OCI-LY3 (cell line): ENCODE measurements at regions not wholly inside any gene's neighbourhood (a gene's known extent, or its start where the extent isn't known, plus 50 kb on each side); places are given as distances from the start of the nearest gene placed in this dataset.

Experiments used
- H2AFZ ChIP-seq: fragments of 200-600, 300-600 bp; shearing (Covaris generic); 2 replicates; pipeline ENCODE4 v1.6.0; 2014; ENCODE audit warnings: antibody characterized with exemption, low read depth, low read length
- H3K27ac ChIP-seq: fragments of 200-600, 300-600 bp; sonication (generic); 2 replicates; pipeline ENCODE4 v1.5.1; 2014; ENCODE audit warnings: mild to moderate bottlenecking, low read length, moderate library complexity, mixed read lengths
- H3K27me3 ChIP-seq: fragments of 200-600, 300-600 bp; sonication (generic); 2 replicates; pipeline ENCODE4 v1.6.1; 2014; ENCODE audit warnings: low read depth, low read length, mixed read lengths
- H3K36me3 ChIP-seq: fragments of 200-600, 300-600 bp; sonication (generic); replicated peaks from 2 replicates; pipeline ENCODE3; 2014; ENCODE audit warnings: low read depth, low read length, mixed read lengths
- H3K4me1 ChIP-seq: fragments of 300-600, 200-600 bp; sonication (generic); 2 replicates; pipeline ENCODE4 v1.6.1; 2014; ENCODE audit warnings: low read length, mixed read lengths
- H3K4me2 ChIP-seq: fragments of 200-600, 300-600 bp; sonication (generic); 2 replicates; pipeline ENCODE4 v1.6.1; 2014; ENCODE audit warnings: low read length, mixed read lengths
- H3K4me3 ChIP-seq: fragments of 300-600, 200-600 bp; sonication (generic); 2 replicates; pipeline ENCODE4 v1.5.1; 2014; ENCODE audit warnings: antibody characterized with exemption, mild to moderate bottlenecking, low read length, moderate library complexity
- H3K79me2 ChIP-seq: fragments of 300-600, 200-600 bp; shearing (Covaris generic); 2 replicates; pipeline ENCODE4 v1.6.1; 2014; ENCODE audit warnings: mild to moderate bottlenecking, low read length, mixed read lengths
- H3K9ac ChIP-seq: fragments of 300-600, 200-600 bp; shearing (Covaris generic); 2 replicates; pipeline ENCODE4 v1.6.0; 2014; ENCODE audit warnings: mild to moderate bottlenecking, low read length, moderate library complexity
- H3K9me3 ChIP-seq: fragments of 200-600, 300-600 bp; shearing (Covaris generic); 2 replicates; pipeline ENCODE4 v1.6.1; 2014; ENCODE audit warnings: low read length, mixed read lengths; ENCODE audit not compliant: insufficient read depth
- H4K20me1 ChIP-seq: fragments of 200-600, 300-600 bp; sonication (generic); 2 replicates; pipeline ENCODE4 v1.6.1; 2016; ENCODE audit warnings: low read length, mixed read lengths; ENCODE audit not compliant: insufficient read depth
- CTCF ChIP-seq: fragments of 200-600, 300-600 bp; sonication (generic); IDR thresholded peaks from 2 replicates; pipeline ENCODE4 v1.5.1; 2014; ENCODE audit warnings: antibody characterized with exemption, low read length, low read depth
- EZH2phosphoT487 ChIP-seq: fragments of 200-600 bp; shearing (Covaris generic); IDR thresholded peaks from 2 replicates; pipeline ENCODE4 v1.6.1; 2018; ENCODE audit warnings: antibody characterized with exemption, mixed run types, low read depth

GRCh38 chr18:8503248-8503647, 106.0 kb upstream of the RAB12 start:
- H3K9ac ChIP-seq, result no peak overlapping the region
- peaks cover 10% of the 10 kb centered on the region for H3K27me3 ChIP-seq
- no peak for TF ChIP-seq CTCF
- TF ChIP-seq EZH2phosphoT487, result no peak
- no peak overlapping the region for H3K4me3 ChIP-seq
- no peaks in the 10 kb centered on the region for H3K4me1 ChIP-seq
- H3K27ac ChIP-seq, result no peak overlapping the region
- H2AFZ ChIP-seq, result no peak overlapping the region
- no peak overlapping the region for H3K4me2 ChIP-seq
- no peaks in the 10 kb centered on the region for H3K79me2 ChIP-seq
- H3K36me3 ChIP-seq, result no peaks in the 10 kb centered on the region
- no peaks in the 10 kb centered on the region for H4K20me1 ChIP-seq
- H3K9me3 ChIP-seq, result no peaks in the 10 kb centered on the region

GRCh38 chr18:8504424-8504823, 104.8 kb upstream of the RAB12 start:
- no peaks in the 10 kb centered on the region for H3K4me1 ChIP-seq

GRCh38 chr18:8504880-8505435, 104.3 kb upstream of the RAB12 start:
- Histone ChIP-seq H3K79me2 (no peaks in the 10 kb centered on the region), H3K27me3 (peaks cover 10% of the 10 kb centered on the region), H3K9ac (no peak overlapping the region), H3K4me2 (no peak overlapping the region), H3K4me1 (no peaks in the 10 kb centered on the region), H3K9me3 (no peaks in the 10 kb centered on the region), H3K4me3 (no peak overlapping the region), H3K27ac (no peak overlapping the region), H4K20me1 (no peaks in the 10 kb centered on the region), H2AFZ (no peak overlapping the region), H3K36me3 (no peaks in the 10 kb centered on the region)
- TF ChIP-seq EZH2phosphoT487 (no peak), CTCF (no peak)

More at GRCh38 chr18:8504424-8504823, 104.8 kb upstream of the RAB12 start:
- TF ChIP-seq CTCF (no peak), EZH2phosphoT487 (no peak)
- Histone ChIP-seq H3K27ac (no peak overlapping the region), H3K27me3 (peaks cover 10% of the 10 kb centered on the region), H3K9me3 (no peaks in the 10 kb centered on the region), H3K36me3 (no peaks in the 10 kb centered on the region), H2AFZ (no peak overlapping the region), H3K4me2 (no peak overlapping the region), H3K9ac (no peak overlapping the region), H3K4me3 (no peak overlapping the region), H4K20me1 (no peaks in the 10 kb centered on the region), H3K79me2 (no peaks in the 10 kb centered on the region)

- Histone ChIP-seq H3K4me3 (no peak overlapping the region), H3K4me2 (no peak overlapping the region), H3K27me3 (peaks cover 10% of the 10 kb centered on the region), H2AFZ (no peak overlapping the region), H4K20me1 (no peaks in the 10 kb centered on the region), H3K9ac (no peak overlapping the region), H3K4me1 (no peaks in the 10 kb centered on the region), H3K27ac (no peak overlapping the region), H3K9me3 (no peaks in the 10 kb centered on the region), H3K36me3 (no peaks in the 10 kb centered on the region), H3K79me2 (no peaks in the 10 kb centered on the region)
- TF ChIP-seq CTCF, result no peak
- TF ChIP-seq EZH2phosphoT487, result no peak
These were observed 102.8 kb upstream of the RAB12 start for GRCh38 chr18:8506251-8507049.
